ENCODE measurements at regions not wholly inside any gene's neighbourhood (a gene's known extent, or its start where the extent isn't known, plus 50 kb on each side); places are given as distances from the start of the nearest gene placed in this dataset.
"Not testable (repeated sequence)": the region's sequence is repeated elsewhere in the genome, so short reads cannot be mapped to it uniquely, and the experiment has no call there.

GRCh38 chr10:84613336-84614021 is 285.1 kb downstream of the CCSER2 start:
- H3K36me3 ChIP-seq, result no peaks in the 10 kb centered on the region
- H3K27me3 ChIP-seq, result peaks cover 0 to 5% of the 10 kb centered on the region in 2 donors
- no peak overlapping the region for H3K4me3 ChIP-seq
- intact Hi-C loops (cut with DNase I), result no loop called here
- ATAC-seq (peak; percentile 99), DNase-seq (peak in 2 of 4 donors; percentile 8 to 45)
- TF ChIP-seq CTCF (IDR thresholded peaks at IDR 0.05), result peak; percentile 32 to 36
- H3K27ac ChIP-seq, result no peak overlapping the region
- H3K4me1 ChIP-seq, result no peaks in the 10 kb centered on the region
- no peaks in the 10 kb centered on the region for H3K9me3 ChIP-seq

- no peak for DNase-seq
- H3K4me1 ChIP-seq, result no peaks in the 10 kb centered on the region
- H3K36me3 ChIP-seq, result no peaks in the 10 kb centered on the region
- TF ChIP-seq CTCF (IDR thresholded peaks at IDR 0.05), result no peak
- no peak for ATAC-seq
- H3K9me3 ChIP-seq, result no peaks in the 10 kb centered on the region
- no peaks in the 10 kb centered on the region for H3K27me3 ChIP-seq
- H3K27ac ChIP-seq, result no peak overlapping the region
- intact Hi-C loops (cut with DNase I), result no loop called here
- no peak overlapping the region for H3K4me3 ChIP-seq
Measured at GRCh38 chr10:84626397-84627087, 298.2 kb downstream of the CCSER2 start.

GRCh38 chr10:84632866-84633265 is 304.5 kb downstream of the CCSER2 start:
- no peak overlapping the region for H3K4me3 ChIP-seq
- intact Hi-C loops (cut with DNase I), result no loop called here
- no peak overlapping the region for H3K27ac ChIP-seq
- no peaks in the 10 kb centered on the region for H3K27me3 ChIP-seq
- no peak for TF ChIP-seq CTCF (IDR thresholded peaks at IDR 0.05)
- ATAC-seq (no peak), DNase-seq (no peak)
- no peaks in the 10 kb centered on the region for H3K36me3 ChIP-seq
- no peaks in the 10 kb centered on the region for H3K9me3 ChIP-seq
- H3K4me1 ChIP-seq, result no peaks in the 10 kb centered on the region

GRCh38 chr10:84634636-84635035 is 306.2 kb downstream of the CCSER2 start:
- no peaks in the 10 kb centered on the region for H3K36me3 ChIP-seq
- no peak for ATAC-seq
- no peaks in the 10 kb centered on the region for H3K4me1 ChIP-seq
- TF ChIP-seq CTCF (IDR thresholded peaks at IDR 0.05), result no peak
- intact Hi-C loops (cut with DNase I), result no loop called here
- no peaks in the 10 kb centered on the region for H3K27me3 ChIP-seq
- H3K4me3 ChIP-seq, result no peak overlapping the region
- H3K27ac ChIP-seq, result no peak overlapping the region
- no peak for DNase-seq
- no peaks in the 10 kb centered on the region for H3K9me3 ChIP-seq

GRCh38 chr10:84650628-84651027 is 322.2 kb downstream of the CCSER2 start:
- H3K27ac ChIP-seq; H3K4me3 ChIP-seq; intact Hi-C loops (cut with DNase I); ATAC-seq; DNase-seq; H3K9me3 ChIP-seq; H3K36me3 ChIP-seq; H3K27me3 ChIP-seq; H3K4me1 ChIP-seq: not testable (repeated sequence)

Data from left lung (tissue), 4 donors.